ENCODE measurements at regions not wholly inside any gene's neighbourhood (a gene's known extent, or its start where the extent isn't known, plus 50 kb on each side); places are given as distances from the start of the nearest gene placed in this dataset.

DNA sequence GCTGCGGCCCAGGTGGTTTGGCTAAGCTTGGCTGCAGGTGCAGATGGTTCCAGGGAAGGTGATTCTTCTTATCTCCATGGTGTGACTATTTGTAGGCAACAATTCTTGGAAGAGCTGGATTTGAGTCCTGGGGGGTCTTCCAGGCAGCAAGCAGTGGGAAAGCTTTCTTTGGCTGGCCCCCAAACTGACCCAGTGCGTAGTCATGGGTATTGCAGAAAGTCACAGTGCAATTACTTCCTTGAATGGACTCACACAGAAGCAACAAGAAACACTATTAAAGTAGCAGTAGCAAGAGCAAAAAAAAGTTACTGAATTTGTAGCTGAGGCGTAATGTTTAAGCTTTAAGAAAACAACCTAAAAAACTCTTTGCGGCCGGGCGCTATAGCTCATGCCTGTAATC is 293.6 kb upstream of the ATP5MC3 start:
- ChIA-PET CTCF (no interaction called here), POLR2A (no interaction called here)
- DNase-seq (ENCODE audit: low read depth, low spot score) = no peak
- no peaks in the 10 kb centered on the region for H3K36me3 ChIP-seq (ENCODE audit: control insufficient read depth in 2 of 2, extremely low read depth in 1 of 2, insufficient read depth in 2 of 2, low read length in 2 of 2)
- no peak overlapping the region for H3K4me2 ChIP-seq (ENCODE audit: insufficient read depth, low read length)
- no peaks in the 10 kb centered on the region for H3K79me2 ChIP-seq (ENCODE audit: control insufficient read depth, insufficient read depth, low read length)
- intact Hi-C loops (cut with micrococcal nuclease) = no loop called here
- H3K9me1 ChIP-seq (replicated peaks; ENCODE audit: control insufficient read depth, extremely low read depth, insufficient read depth, low read length) = no peaks in the 10 kb centered on the region
- H3K4me3 ChIP-seq (replicated peaks in 1 of 3; ENCODE audit: insufficient read depth in 1 of 3, low read depth in 1 of 3, low read length in 3 of 3) = no peak overlapping the region
- dilution Hi-C loops (cut with MboI; ENCODE audit: extremely low pct_ligation_motif_present, low sequenced_read_pairs) = no loop called here
- no peak for FAIRE-seq
- no peaks in the 10 kb centered on the region for H4K20me1 ChIP-seq (replicated peaks; ENCODE audit: control insufficient read depth, extremely low read depth, insufficient read depth, low read length)
- no peaks in the 10 kb centered on the region for H3K9me3 ChIP-seq (replicated peaks; ENCODE audit: control insufficient read depth, insufficient read depth, low read length)
- no peak overlapping the region for H3K27ac ChIP-seq (ENCODE audit: insufficient read depth, low read depth, low read length)
- no peaks in the 10 kb centered on the region for H3K4me1 ChIP-seq (ENCODE audit: control insufficient read depth, extremely low read depth, insufficient read depth, low read length)
- TF ChIP-seq POLR2AphosphoS5 (IDR thresholded peaks at IDR 0.05; ENCODE audit: insufficient read depth, low read depth, low read length) = no peak
- no peak for TF ChIP-seq MYC (IDR thresholded peaks at IDR 0.05; ENCODE audit: low read depth, low read length)
- TF ChIP-seq JUN (IDR thresholded peaks at IDR 0.05; ENCODE audit: borderline replicate concordance, insufficient read depth, insufficient read length, low read depth) = no peak
- no peak for TF ChIP-seq POLR2A (IDR thresholded peaks at IDR 0.05; ENCODE audit: low read depth, low read length)
- TF ChIP-seq EZH2 (IDR thresholded peaks at IDR 0.05; ENCODE audit: borderline replicate concordance, low read depth, low read length, severe bottlenecking) = no peak
- TF ChIP-seq, protein P1, sequence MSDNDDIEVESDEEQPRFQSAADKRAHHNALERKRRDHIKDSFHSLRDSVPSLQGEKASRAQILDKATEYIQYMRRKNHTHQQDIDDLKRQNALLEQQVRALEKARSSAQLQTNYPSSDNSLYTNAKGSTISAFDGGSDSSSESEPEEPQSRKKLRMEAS (IDR thresholded peaks at IDR 0.05; ENCODE audit: insufficient read depth, insufficient read length) = no peak
- no peak for TF ChIP-seq FOS (IDR thresholded peaks at IDR 0.05; ENCODE audit: borderline replicate concordance, insufficient read depth, low read length)
- TF ChIP-seq, protein P2, sequence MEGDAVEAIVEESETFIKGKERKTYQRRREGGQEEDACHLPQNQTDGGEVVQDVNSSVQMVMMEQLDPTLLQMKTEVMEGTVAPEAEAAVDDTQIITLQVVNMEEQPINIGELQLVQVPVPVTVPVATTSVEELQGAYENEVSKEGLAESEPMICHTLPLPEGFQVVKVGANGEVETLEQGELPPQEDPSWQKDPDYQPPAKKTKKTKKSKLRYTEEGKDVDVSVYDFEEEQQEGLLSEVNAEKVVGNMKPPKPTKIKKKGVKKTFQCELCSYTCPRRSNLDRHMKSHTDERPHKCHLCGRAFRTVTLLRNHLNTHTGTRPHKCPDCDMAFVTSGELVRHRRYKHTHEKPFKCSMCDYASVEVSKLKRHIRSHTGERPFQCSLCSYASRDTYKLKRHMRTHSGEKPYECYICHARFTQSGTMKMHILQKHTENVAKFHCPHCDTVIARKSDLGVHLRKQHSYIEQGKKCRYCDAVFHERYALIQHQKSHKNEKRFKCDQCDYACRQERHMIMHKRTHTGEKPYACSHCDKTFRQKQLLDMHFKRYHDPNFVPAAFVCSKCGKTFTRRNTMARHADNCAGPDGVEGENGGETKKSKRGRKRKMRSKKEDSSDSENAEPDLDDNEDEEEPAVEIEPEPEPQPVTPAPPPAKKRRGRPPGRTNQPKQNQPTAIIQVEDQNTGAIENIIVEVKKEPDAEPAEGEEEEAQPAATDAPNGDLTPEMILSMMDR (IDR thresholded peaks at IDR 0.05; ENCODE audit: extremely low read depth in 1 of 2, insufficient read depth in 1 of 2, low read depth in 1 of 2, low read length in 2 of 2) = no peak
- no peak for TF ChIP-seq GATA2 (IDR thresholded peaks at IDR 0.05; ENCODE audit: insufficient read depth, insufficient read length, low read depth, low read length)
- H2AFZ ChIP-seq (ENCODE audit: low read depth, low read length) = no peak overlapping the region
- no TSS peak for BruUV-seq (replicated peaks)
- no peaks in the 10 kb centered on the region for H3K27me3 ChIP-seq (ENCODE audit: control insufficient read depth in 2 of 2, insufficient read depth in 2 of 2, low read length in 2 of 2)
- no peak overlapping the region for H3K9ac ChIP-seq (replicated peaks; ENCODE audit: extremely low read depth, insufficient read depth, low read length)

All from endothelial cell of umbilical vein (primary cell).